ENCODE measurements at regions not wholly inside any gene's neighbourhood (a gene's known extent, or its start where the extent isn't known, plus 50 kb on each side); places are given as distances from the start of the nearest gene placed in this dataset.

- TF ChIP-seq POLR2A (IDR thresholded peaks at IDR 0.05) (no peak), CTCF (IDR thresholded peaks at IDR 0.05) (no peak)
These were observed 228.9 kb downstream of the KBTBD8 start for GRCh38 chr3:67227030-67227429.
